ENCODE measurements at regions not wholly inside any gene's neighbourhood (a gene's known extent, or its start where the extent isn't known, plus 50 kb on each side); places are given as distances from the start of the nearest gene placed in this dataset.
A peak's percentile ranks its signal among the peaks of the same experiment; 100 is the strongest.
"Not testable (repeated sequence)": the region's sequence is repeated elsewhere in the genome, so short reads cannot be mapped to it uniquely, and the experiment has no call there.

- peak; percentile 90 for DNase-seq
Observed at GRCh38 chr2:146734042-146734820, 1110.6 kb upstream of the ACVR2A start.

GRCh38 chr2:146730882-146731281 lies 1113.9 kb upstream of the ACVR2A start:
- DNase-seq, result peak; percentile 9

- no peak for DNase-seq
Observed at GRCh38 chr2:146721486-146721885, 1123.3 kb upstream of the ACVR2A start.

- no peak for DNase-seq
Observed at GRCh38 chr2:146720170-146720569, 1124.7 kb upstream of the ACVR2A start.

GRCh38 chr2:146716591-146716990 lies 1128.2 kb upstream of the ACVR2A start:
- no peak for DNase-seq

GRCh38 chr2:146709004-146709403 lies 1135.8 kb upstream of the ACVR2A start:
- DNase-seq, result no peak

- peak; percentile 6 for DNase-seq
Observed at GRCh38 chr2:146701183-146701582, 1143.6 kb upstream of the ACVR2A start.

- DNase-seq, result no peak
Observed at GRCh38 chr2:146697307-146697706, 1147.5 kb upstream of the ACVR2A start.

- not testable (repeated sequence) for DNase-seq
Observed at GRCh38 chr2:146696787-146697186, 1148.0 kb upstream of the ACVR2A start.

- DNase-seq, result no peak
Observed at GRCh38 chr2:146681991-146682390, 1162.8 kb upstream of the ACVR2A start.

GRCh38 chr2:146678516-146678915 lies 1166.3 kb upstream of the ACVR2A start:
- DNase-seq, result no peak

GRCh38 chr2:146677280-146677679 lies 1167.5 kb upstream of the ACVR2A start:
- no peak for DNase-seq

- DNase-seq, result no peak
Observed at GRCh38 chr2:146669735-146670134, 1175.1 kb upstream of the ACVR2A start.

- no peak for DNase-seq
Observed at GRCh38 chr2:146666340-146666739, 1178.5 kb upstream of the ACVR2A start.

- DNase-seq, result no peak
Observed at GRCh38 chr2:146665800-146666199, 1179.0 kb upstream of the ACVR2A start.

- peak; percentile 48 for DNase-seq
Observed at GRCh38 chr2:146661473-146662096, 1183.2 kb upstream of the ACVR2A start.

- DNase-seq, result no peak
Observed at GRCh38 chr2:146659976-146660375, 1184.9 kb upstream of the ACVR2A start.

- no peak for DNase-seq
Observed at GRCh38 chr2:146652311-146652710, 1192.5 kb upstream of the ACVR2A start.

- DNase-seq, result no peak
Observed at GRCh38 chr2:146651361-146651760, 1193.5 kb upstream of the ACVR2A start.

GRCh38 chr2:146642066-146642465 lies 1202.8 kb upstream of the ACVR2A start:
- DNase-seq, result no peak

- no peak for DNase-seq
Observed at GRCh38 chr2:146634230-146635097, 1210.4 kb upstream of the ACVR2A start.

- no peak for DNase-seq
Observed at GRCh38 chr2:146633159-146633558, 1211.7 kb upstream of the ACVR2A start.

- DNase-seq, result no peak
Observed at GRCh38 chr2:146632707-146633106, 1212.1 kb upstream of the ACVR2A start.

Data from OCI-M1 (cell line).